Fibroblast of mammary gland (primary cell): ENCODE measurements at regions not wholly inside any gene's neighbourhood (a gene's known extent, or its start where the extent isn't known, plus 50 kb on each side); places are given as distances from the start of the nearest gene placed in this dataset.
"Not testable (repeated sequence)": the region's sequence is repeated elsewhere in the genome, so short reads cannot be mapped to it uniquely, and the experiment has no call there.

Source experiments
- DNase-seq: peaks from one replicate; pipeline ENCODE4 v3.0.0-alpha.2; 2010; ENCODE audit warnings: low read depth
- H3K4me3 ChIP-seq: 2 replicates; pipeline ENCODE4 v1.5.1; 2011; ENCODE audit warnings: low read depth, mild to moderate bottlenecking, low read length, moderate library complexity; ENCODE audit not compliant: control insufficient read depth
- TF ChIP-seq, protein P1 (sequence below): conservative IDR thresholded peaks from 2 replicates; pipeline ENCODE4 v1.5.1; 2011; ENCODE audit warnings: low read depth, low read length, inconsistent platforms; ENCODE audit not compliant: control insufficient read depth, insufficient read depth

DNA sequence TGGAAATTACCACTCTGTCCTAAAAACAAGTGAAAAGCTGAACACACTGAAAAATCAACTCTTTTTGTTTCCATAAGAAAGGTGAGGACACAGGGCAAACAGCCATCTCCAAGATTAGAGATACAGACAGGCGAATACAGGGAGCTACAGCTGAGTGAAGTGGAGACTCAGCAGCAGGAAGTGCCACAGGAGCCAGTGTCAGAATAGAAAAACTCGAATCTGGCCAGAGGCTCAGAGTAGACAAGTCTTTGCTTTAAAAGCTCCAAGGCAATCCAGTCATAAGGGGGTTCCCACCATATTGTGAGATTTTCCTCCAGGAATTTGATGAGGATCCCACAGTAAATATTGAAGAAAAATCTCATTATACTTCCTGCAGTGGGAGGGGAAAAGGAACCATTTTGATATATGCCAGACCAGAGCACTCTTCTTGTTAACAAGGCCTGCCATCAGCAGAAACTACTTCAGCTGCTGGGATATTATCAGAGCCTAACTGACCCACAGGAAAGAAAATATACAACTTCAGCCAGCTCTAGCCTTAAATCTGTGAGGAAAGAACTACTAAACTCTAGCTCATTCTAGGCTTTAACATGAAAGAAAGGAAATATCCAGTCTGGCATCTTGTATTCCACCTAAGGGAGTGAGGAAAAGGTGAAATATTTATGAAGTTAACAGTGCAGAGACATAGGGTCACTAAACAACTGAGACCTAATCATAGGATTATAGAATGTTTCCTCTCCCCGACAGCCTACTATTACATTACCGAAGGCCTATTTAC, 256.2 kb upstream of the OLFM3 start:
- TF ChIP-seq, protein P1, sequence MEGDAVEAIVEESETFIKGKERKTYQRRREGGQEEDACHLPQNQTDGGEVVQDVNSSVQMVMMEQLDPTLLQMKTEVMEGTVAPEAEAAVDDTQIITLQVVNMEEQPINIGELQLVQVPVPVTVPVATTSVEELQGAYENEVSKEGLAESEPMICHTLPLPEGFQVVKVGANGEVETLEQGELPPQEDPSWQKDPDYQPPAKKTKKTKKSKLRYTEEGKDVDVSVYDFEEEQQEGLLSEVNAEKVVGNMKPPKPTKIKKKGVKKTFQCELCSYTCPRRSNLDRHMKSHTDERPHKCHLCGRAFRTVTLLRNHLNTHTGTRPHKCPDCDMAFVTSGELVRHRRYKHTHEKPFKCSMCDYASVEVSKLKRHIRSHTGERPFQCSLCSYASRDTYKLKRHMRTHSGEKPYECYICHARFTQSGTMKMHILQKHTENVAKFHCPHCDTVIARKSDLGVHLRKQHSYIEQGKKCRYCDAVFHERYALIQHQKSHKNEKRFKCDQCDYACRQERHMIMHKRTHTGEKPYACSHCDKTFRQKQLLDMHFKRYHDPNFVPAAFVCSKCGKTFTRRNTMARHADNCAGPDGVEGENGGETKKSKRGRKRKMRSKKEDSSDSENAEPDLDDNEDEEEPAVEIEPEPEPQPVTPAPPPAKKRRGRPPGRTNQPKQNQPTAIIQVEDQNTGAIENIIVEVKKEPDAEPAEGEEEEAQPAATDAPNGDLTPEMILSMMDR, result no peak
- no peak for DNase-seq
- no peak overlapping the region for H3K4me3 ChIP-seq

DNA sequence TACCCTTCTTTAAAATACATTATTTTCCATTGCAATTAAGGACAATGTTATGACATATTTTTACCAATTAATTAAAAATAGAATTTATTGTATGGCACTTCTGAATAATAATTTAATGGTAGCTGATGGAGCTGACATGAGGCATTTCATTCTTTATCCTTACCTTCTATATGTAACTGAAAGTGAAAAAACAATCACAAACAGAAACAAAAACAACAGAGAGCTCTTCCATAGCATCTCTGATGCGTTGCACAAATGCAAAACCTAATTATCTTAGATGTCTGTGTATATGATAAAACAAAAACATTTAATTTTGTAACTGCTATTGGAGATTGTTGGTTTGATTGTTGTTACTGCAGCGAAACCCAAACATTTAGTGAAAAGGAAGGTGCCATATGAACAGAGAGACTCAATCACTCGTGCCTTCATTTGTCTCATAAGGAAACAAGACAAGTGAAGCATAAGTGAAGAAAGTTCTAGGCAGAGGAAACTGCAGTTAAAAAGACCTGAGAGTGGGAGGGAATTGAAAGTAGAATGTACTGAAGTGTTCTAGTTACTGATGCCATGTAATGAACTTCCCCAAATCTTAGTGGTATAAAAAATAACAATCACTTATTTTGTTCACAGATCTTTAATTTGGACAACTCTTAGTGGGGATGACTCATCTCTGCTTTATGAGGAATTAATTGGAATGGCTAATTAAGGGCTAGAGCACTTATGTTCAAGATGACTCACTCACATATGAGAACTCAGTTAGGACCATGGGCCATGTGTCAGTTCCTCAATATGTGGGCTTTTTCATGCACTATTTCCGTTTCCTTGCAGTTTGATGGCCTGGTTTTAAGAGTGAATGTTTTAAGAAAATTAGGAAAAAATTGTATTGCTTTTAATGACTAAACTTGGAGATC, 245.0 kb upstream of the OLFM3 start:
- TF ChIP-seq, protein P1, result no peak
- no peak overlapping the region for H3K4me3 ChIP-seq
- no peak for DNase-seq

DNA sequence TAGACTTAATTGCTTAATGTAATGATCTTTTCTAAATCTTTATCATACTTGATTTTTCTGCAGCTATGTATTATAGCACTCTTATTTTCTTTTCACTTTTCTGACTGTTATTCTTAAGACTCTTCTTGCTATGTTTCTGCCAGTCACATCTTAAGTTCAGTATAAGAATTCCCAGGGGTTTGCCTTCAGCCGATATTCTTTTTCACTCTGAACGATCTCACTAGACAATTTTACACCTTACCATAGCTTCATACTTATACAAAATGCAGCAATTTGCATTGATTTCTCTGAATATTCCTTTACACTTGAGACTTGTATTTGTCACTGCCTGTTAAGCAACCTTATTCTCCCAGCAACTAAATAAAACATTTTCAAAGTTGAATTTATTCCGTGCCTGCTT, 242.5 kb upstream of the OLFM3 start:
- DNase-seq, result no peak
- no peak overlapping the region for H3K4me3 ChIP-seq
- TF ChIP-seq, protein P1, result no peak

DNA sequence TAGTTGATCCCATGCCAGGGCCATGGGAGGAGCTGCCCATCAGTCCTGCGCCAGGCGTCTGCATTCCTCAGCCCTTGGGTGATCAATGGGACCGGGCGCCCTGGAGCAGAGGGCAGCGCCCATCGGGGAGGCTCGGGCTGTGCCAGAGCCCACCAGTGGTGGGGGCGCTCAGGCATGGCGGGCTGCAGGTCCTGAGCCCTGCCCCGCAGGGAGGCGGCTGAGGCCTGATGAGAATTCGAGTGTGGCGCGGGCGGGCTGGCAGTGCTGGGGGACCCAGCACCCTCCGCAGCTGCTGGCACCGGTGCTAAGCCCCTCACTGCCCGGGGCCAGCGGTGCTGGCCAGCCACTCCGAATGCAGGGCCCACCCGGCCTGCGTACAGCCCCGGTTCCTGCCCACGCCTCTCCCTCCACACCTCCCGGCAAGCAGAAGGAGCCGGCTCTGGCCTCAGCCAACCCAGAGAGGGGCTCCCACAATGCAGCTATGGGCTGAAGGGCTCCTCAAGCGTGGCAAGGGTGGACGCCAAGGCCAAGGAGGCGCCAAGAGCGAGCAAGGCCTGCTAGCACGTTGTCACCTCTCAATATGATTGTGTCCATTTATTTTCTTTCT, 238.1 kb upstream of the OLFM3 start:
- TF ChIP-seq, protein P1, result no peak
- H3K4me3 ChIP-seq, result no peak overlapping the region
- DNase-seq, result no peak

DNA sequence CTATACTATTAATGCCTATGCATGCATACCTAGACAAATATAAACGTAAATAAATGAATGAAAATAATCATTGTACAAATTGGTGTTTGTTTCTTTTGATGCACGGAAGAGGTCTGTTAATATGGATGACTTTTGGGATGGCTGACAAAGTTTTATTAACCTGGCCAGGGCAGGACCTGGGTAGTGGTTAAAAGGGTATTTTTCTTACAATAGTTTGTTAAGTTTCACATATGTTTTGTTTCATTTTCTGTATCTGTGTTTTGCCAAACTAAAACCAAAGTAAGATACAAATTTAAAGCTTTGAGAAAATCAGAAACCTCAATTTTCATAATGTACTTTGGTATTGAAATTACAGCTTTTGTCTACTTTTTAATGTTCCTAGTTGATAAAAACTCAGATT, 222.7 kb upstream of the OLFM3 start:
- TF ChIP-seq, protein P1, result no peak
- no peak overlapping the region for H3K4me3 ChIP-seq
- no peak for DNase-seq

DNA sequence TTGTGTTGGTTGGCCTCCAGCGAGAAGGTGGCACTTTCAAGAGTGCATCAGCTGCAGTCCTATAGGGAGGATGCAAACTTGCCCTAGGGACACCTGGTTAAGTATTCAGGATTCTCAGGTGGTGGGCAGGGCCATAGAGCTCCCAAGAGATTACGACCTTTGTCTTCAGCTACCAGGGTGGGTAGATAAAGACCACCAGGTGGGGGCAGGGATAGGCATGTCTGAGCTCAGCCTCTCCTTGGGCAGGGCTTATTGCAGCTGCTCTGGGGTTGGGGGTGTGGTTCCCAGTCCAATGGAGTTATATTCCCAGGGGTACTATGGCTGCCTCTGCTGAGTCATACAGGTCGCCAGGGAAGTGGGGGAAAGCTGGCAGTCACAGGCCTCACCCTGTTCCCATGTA, 214.2 kb upstream of the OLFM3 start:
- not testable (repeated sequence) for DNase-seq, H3K4me3 ChIP-seq

DNA sequence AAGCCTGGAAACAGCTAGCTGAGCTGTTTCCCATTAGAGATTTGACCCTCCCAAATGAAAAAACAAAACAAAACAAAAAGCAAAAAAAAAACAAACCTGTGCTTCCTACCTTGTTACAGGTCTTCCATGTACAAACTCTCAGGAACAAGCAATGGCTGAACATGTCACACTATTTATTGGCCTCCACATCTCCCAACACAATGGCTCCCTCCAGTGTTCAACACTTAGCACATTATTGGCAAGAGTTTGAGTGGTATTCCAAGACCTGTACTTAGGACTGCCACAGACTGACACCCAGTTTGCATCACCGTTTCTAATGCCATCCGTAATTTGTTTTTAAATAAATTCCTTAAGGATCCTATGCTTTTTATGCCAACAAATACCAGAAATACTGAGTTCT, 195.0 kb upstream of the OLFM3 start:
- H3K4me3 ChIP-seq, result no peak overlapping the region
- TF ChIP-seq, protein P1, result no peak
- DNase-seq, result peak; percentile 10
